HepG2 (cell line): ENCODE measurements at regions not wholly inside any gene's neighbourhood (a gene's known extent, or its start where the extent isn't known, plus 50 kb on each side); places are given as distances from the start of the nearest gene placed in this dataset.

Experiments used
- ATAC-seq: fragments of 200-7000 bp; cut with Tn5 transposase; 3 replicates; pipeline ENCODE4 v1.9.1; 2020; ENCODE audit warnings: mild to moderate bottlenecking, moderate library complexity
- BruUV-seq: library from RNA; stranded (reverse); fragments of 400-500 nt; replicated peaks from 2 replicates; lab custom pipeline; 2021; lab: Mats Ljungman, UMichigan
- CTCF ChIA-PET: fragments of 300-600 bp; formaldehyde crosslinking; extraction: SDS; loops from one replicate; lab custom pipeline; 2021; ENCODE audit warnings: low total read pairs, inconsistent platforms, low intra/inter-chr PET ratio; lab: Yijun Ruan, JAX
- POLR2A ChIA-PET: fragments of 350-600 bp; sonication (Branson Sonifier 250); formaldehyde crosslinking; loops from one replicate; lab custom pipeline; 2020; ENCODE audit warnings: antibody characterized with exemption, inconsistent platforms; lab: Yijun Ruan, JAX
- DNase-seq: peaks from one replicate; pipeline ENCODE4 v3.0.0-alpha.2; 2015; ENCODE audit warnings: low spot score
- FAIRE-seq: peaks from 3 replicates; lab custom pipeline; 2011; peaks lifted over from hg19 to GRCh38; lab: Jason Lieb, UNC
- H2AFZ ChIP-seq: one replicate; pipeline ENCODE4 v1.6.1; 2011; ENCODE audit warnings: low read length, inconsistent platforms
- H3K27ac ChIP-seq: fragments of 300-600 bp; 3 replicates; pipeline ENCODE4 v1.8.0; 2011; ENCODE audit warnings: mixed run types, mild to moderate bottlenecking, mixed read lengths, low read length, inconsistent platforms; ENCODE audit not compliant: insufficient read depth; ENCODE audit errors: extremely low read length
- H3K27me3 ChIP-seq, 2 experiments: fragments of 200-600 bp in 1 of 2; 2 replicates in 1 of 2; 3 replicates in 1 of 2; pipeline versions ENCODE4 v1.6.0 to v1.8.0; 2011; ENCODE audit warnings: low read length in 2 of 2, mild to moderate bottlenecking in 2 of 2, moderate library complexity in 2 of 2, inconsistent platforms in 1 of 2; ENCODE audit not compliant: insufficient read depth in 2 of 2, control insufficient read depth in 1 of 2
- H3K36me3 ChIP-seq, 2 experiments: fragments of 200-600 bp in 1 of 2; replicated peaks in 1 of 2; 2 replicates in 1 of 2; 3 replicates in 1 of 2; pipeline versions ENCODE4 v1.5.1 to v1.8.0; 2011; ENCODE audit warnings: low read length in 2 of 2, inconsistent platforms in 1 of 2; ENCODE audit not compliant: insufficient read depth in 2 of 2, control insufficient read depth in 1 of 2
- H3K4me1 ChIP-seq: 2 replicates; pipeline ENCODE4 v1.5.1; 2012; ENCODE audit warnings: low read length, inconsistent platforms; ENCODE audit not compliant: insufficient read depth
- H3K4me2 ChIP-seq: 2 replicates; pipeline ENCODE4 v1.6.0; 2011; ENCODE audit warnings: low read depth, low read length, inconsistent platforms
- H3K4me3 ChIP-seq, 3 experiments: fragments of 200-600 bp in 1 of 3; sonication (generic), shearing (Covaris generic) in 1 of 3; replicated peaks in 1 of 3; 2 replicates each; pipeline ENCODE4 v1.5.1; 2011 to 2016; ENCODE audit warnings: low read length in 3 of 3, inconsistent platforms in 2 of 3, low read depth in 2 of 3, mild to moderate bottlenecking in 2 of 3, control low read depth in 1 of 3, mixed read lengths in 1 of 3; ENCODE audit not compliant: insufficient read depth in 1 of 3
- H3K79me2 ChIP-seq: one replicate; pipeline ENCODE4 v1.6.1; 2011; ENCODE audit warnings: low read length, inconsistent platforms; ENCODE audit not compliant: insufficient read depth
- H3K9ac ChIP-seq: 2 replicates; pipeline ENCODE4 v1.6.0; 2011; ENCODE audit warnings: mild to moderate bottlenecking, low read depth, low read length, inconsistent platforms; ENCODE audit not compliant: insufficient read depth
- H3K9me3 ChIP-seq: 2 replicates; pipeline ENCODE4 v1.5.1; 2012; ENCODE audit warnings: mild to moderate bottlenecking, low read length
- H4K20me1 ChIP-seq: 2 replicates; pipeline ENCODE4 v1.6.0; 2011; ENCODE audit warnings: inconsistent platforms, mild to moderate bottlenecking, low read length, moderate library complexity; ENCODE audit not compliant: insufficient read depth
- AFF4 ChIP-seq: sonication (generic); formaldehyde crosslinking; IDR thresholded peaks from 2 replicates; pipeline ENCODE4 v1.4.0; 2020; ENCODE audit warnings: missing genetic modification reagents
- CEBPB ChIP-seq: IDR thresholded peaks from 2 replicates; pipeline ENCODE4 v1.6.1; 2011; ENCODE audit warnings: low read depth, low read length, improper control_type of control experiment, borderline replicate concordance
- DZIP1 ChIP-seq: sonication (generic); formaldehyde crosslinking; IDR thresholded peaks from 2 replicates; pipeline ENCODE4 v1.5.0; 2020; ENCODE audit warnings: mild to moderate bottlenecking, missing genetic modification reagents
- KMT2B ChIP-seq: IDR thresholded peaks from 2 replicates; pipeline ENCODE4 v1.6.1; 2016; ENCODE audit warnings: missing genetic modification reagents, missing compliant biosample characterization
- NFAT5 ChIP-seq: sonication (generic); formaldehyde crosslinking; IDR thresholded peaks from 2 replicates; pipeline ENCODE4 v1.4.0; 2020; ENCODE audit warnings: missing genetic modification reagents
- WGBS: methylation state at CpG from one replicate; pipeline ENCODE4 v1.1.6; 2017; ENCODE audit warnings: low lambda C conversion rate; 5-methylcytosine and 5-hydroxymethylcytosine counted together
- in situ Hi-C: cut with HindIII; loops from 2 replicates; pipeline ENCODE4 v1.10.0; 2017; ENCODE audit warnings: low pct_unique_long_range_greater_than_20kb; ENCODE audit not compliant: extremely low pct_ligation_motif_present
- intact Hi-C: fragments of 100-400 bp; cut with micrococcal nuclease; formaldehyde crosslinking; loops from one replicate; pipeline ENCODE4 v1.10.0; 2022; ENCODE audit not compliant: unreplicated experiment

- no peak overlapping the region for H3K9ac ChIP-seq
- no peak for ATAC-seq
- H3K4me3 ChIP-seq, result no peak overlapping the region
- no peaks in the 10 kb centered on the region for H3K27me3 ChIP-seq
- in situ Hi-C loops, result loop anchor here (25.0 kb wide), 1 partner anchor 1158 kb away; the partner anchor contains the start of gene ASMTL
- H4K20me1 ChIP-seq, result no peaks in the 10 kb centered on the region
- peaks cover 9 to 50% of the 10 kb centered on the region in 2 experiments; a peak in 4 of 5 replicates for H3K36me3 ChIP-seq
- WGBS, result 99% methylated on average over 3 of the region's 3 CpGs
- CTCF ChIA-PET, result no interaction called here
- DNase-seq, result no peak
- intact Hi-C loops, result no loop called here
- no TSS peak for BruUV-seq
- TF ChIP-seq AFF4 (CRISPR knock-in tag) (no peak), CEBPB (no peak), NFAT5 (no peak), DZIP1 (CRISPR knock-in tag) (no peak), KMT2B (CRISPR knock-in tag) (no peak)
- no peaks in the 10 kb centered on the region for H3K4me1 ChIP-seq
- FAIRE-seq, result no peak
- POLR2A ChIA-PET, result no interaction called here
- no peak overlapping the region for H3K27ac ChIP-seq
- H3K9me3 ChIP-seq, result no peaks in the 10 kb centered on the region
- no peak overlapping the region for H2AFZ ChIP-seq
- no peaks in the 10 kb centered on the region for H3K79me2 ChIP-seq
- H3K4me2 ChIP-seq, result no peak overlapping the region
Observed at GRCh38 chrX:2620576-2620975, 70.5 kb upstream of the CD99 start.
